GM21786 (cell line): ENCODE measurements at regions not wholly inside any gene's neighbourhood (a gene's known extent, or its start where the extent isn't known, plus 50 kb on each side); places are given as distances from the start of the nearest gene placed in this dataset.
"Not testable (repeated sequence)": the region's sequence is repeated elsewhere in the genome, so short reads cannot be mapped to it uniquely, and the experiment has no call there.

ENCODE experiments used
- ATAC-seq: cut with Tn5 transposase; IDR thresholded peaks from one replicate; pipeline ENCODE4 v1.9.1; 2021; ENCODE audit not compliant: unreplicated experiment

DNA sequence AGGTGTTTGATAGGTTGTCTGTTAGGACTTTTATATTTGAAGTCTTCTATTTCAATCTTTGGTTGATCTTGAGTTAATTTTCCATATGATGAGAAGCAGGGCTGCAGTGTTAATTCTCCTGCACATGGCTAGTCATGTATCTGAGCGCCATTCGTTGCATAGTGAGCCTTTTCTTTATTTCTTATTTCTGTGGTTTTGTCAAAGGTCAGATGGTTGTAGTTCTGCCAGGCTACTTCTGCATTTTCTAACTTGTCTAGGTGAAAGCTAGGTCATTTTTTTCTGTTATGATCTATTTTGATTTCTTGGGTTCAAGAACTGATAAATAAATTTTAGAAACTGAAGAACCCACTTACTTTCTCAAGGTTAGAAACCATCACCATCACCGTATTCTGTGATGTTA, 56.7 kb downstream of the CCDC74A start:
- no peak for ATAC-seq

DNA sequence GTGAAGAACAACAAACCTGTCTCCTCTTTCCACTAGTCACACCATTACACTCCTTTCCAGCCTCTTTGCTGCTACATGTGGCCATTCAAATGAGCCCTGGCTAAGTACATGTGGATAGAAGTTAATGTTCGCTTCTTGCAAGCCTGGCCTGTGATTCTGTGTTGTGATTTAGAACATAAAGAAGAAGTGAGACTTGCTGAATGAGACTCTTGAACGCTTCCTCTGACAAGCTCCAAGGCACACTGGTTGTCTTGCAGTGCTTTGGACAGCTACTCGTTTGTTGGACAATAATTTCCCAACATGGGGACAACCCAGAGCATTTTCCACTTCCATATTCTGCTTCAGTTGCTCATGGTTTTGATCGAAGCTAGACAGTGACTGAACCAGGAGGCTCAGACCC, 57.3 kb downstream of the CCDC74A start:
- peak; percentile 51 for ATAC-seq

DNA sequence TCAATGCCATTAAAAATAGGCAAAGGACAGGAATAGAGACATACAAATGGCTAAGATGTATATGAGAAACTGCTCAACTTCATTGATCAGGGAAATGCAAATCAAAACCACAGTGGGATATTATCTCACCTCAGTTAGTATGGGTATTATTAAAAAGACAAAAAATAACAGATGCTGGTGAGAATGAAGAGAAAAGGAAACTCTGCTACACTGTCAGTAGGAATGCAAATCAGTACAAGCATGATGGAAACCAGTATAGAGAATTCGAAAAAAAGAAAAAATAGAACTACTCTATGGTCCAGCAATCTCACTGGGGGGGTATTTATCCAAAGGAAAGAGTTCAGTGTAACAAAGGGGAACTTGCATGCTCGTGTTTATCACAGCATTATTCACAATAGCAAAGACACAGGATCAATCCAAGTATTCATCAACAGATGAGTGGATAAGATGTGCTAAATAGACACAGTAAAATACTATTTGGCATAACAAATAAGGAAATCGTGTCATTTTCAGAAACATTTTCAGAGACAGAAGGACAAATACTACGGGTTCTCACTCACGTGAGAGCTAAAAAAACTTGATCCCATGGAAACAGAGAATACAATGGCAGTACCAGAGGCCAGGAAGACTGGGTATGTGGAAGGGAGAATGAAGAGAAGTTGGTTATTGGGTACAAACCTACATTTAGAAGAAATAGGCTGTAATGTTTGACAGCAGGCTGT, 60.6 kb downstream of the CCDC74A start:
- ATAC-seq, result peak; percentile 75

DNA sequence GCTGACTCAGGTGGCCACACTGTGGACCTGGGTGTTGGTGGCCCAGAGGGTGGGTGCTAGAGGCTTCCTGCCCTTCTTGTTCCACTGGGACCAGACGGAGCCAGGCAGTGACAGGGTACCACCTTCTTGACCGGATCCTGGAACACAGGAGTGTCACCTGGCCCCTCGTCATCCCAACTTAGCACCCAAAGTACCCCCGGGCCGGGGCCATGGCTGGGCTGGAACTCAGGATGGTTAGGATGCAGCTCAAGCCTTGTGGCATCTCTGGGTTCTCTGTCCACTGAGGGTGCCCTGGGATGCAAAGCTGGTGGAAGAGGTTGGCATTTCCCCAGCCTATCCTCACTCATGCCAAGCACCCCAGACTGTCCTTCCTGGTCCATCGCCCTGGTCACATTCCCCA, 61.4 kb downstream of the CCDC74A start:
- ATAC-seq, result not testable (repeated sequence)

DNA sequence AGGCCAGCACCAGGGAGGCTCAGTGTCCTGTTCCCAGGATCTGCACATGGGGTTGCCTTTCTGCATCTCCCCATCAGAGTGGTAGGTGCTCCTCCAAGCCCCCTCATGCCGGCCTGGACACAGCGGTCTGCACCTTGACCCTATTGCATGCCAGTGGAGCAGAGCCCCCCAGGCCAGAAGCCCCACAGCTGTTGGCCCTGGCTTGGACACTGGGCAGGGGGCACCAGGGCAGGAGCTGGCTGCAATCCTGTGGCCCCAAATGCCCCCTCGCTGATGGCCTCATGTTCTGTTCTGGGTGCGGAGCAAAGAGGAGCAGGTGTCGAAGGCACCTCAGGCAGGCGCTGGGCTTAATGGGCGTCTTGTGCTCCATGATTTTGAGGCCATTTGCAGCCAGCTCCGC, 62.7 kb downstream of the CCDC74A start:
- ATAC-seq, result no peak

DNA sequence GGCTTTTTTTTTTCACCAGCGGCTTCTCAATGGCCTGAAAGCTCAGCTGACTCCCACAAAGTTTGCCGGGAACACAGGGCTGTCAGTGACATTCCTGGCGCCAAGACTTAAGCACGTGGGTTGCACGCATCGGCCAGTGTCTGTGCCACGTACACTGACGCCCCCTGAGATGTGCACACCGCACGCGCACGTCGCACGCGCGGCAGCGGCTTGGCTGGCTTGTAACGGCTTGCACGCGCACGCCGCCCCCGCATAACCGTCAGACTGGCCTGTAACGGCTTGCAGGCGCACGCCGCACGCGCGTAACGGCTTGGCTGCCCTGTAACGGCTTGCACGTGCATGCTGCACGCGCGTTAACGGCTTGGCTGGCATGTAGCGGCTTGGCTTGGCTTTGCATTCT, 63.2 kb downstream of the CCDC74A start:
- ATAC-seq, result no peak

DNA sequence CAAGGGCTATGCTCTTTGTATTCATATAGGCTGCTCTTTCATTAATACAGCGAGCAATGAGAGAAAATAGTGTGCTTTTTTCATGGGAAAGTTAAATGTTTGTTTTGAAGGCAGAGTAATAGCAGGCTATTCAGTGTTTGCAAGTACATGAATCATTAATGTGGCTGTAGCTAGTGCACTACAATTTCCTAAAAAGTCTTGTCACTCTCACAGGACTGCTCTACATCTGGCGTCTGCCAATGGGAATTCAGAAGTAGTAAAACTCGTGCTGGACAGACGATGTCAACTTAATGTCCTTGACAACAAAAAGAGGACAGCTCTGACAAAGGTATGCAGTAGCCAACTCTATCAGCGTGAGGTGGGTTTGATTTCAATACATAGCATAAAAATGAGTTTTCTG, 68.9 kb downstream of the CCDC74A start:
- ATAC-seq, result not testable (repeated sequence)

DNA sequence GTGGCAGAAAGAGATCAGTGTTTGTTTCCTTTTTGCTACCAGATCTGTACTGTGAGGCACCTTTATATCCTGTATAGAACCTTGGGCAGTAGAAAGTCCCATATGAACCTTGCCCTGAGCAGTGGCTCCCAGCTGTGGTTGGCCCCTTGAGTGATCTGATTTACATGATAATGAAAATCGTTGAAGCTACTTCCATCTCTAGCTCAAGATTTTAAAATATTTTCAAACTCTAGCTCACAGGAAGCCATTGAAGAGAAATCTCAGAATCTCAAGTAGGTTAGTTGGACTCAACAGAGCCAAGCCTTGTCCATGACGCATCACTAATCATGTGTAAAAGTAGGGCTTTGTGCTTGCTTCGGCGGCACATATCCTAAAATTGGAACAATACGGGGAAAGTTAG, 74.8 kb downstream of the CCDC74A start:
- not testable (repeated sequence) for ATAC-seq

DNA sequence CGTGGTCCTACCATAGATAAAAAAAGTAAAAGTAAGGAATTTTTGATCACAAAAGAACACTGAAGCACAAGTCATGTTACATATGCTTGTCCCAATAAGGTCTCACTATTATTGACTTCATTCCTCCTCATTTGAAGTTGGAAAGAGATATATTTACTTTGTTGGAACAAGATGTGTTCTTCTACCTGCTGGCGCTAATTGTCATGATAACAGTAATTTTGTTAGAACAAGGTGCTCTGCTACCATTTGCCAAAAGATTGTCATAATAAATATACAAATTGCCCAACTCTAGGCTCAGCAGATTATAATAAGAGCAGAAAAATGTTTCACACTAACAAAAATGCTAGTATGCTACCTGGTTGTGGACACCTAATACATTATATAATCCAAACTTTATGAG, 77.0 kb downstream of the CCDC74A start:
- not testable (repeated sequence) for ATAC-seq

DNA sequence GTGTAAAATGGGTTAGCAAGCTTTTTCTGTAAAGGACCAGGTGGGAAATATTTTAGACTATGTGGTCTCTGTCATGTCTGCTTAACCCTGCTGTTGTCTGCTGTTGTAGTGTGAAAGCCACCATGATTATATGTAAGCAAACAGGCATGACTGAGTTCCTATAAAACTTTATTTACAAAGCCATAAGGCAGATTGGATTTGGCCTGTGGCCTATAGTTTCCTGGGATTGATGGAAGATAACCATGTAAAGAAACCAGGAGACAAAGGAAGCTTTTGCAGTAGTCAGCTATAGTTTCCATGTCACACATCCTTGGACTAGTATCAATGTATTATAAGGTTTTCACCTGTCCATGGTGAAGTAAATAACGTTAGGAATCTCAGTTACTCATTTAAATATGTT, 78.7 kb downstream of the CCDC74A start:
- not testable (repeated sequence) for ATAC-seq

DNA sequence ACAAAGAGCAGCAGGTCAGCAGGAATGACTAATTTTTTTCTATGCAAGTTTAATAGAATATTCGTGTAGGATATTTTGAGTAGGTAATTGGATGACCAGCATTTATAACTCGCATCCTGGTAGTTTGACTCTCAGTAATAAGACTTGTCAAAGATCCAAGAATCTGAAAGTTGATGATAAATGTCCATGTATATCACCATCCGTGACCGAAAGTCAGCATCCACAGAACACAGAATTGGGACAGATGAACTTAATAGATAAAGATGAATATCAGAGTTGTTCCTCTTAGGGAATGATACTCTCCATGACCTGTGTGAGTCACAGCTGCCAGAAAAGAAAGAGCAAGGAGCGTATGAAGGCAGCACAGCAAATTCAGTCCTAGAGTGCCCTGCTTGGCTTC, 79.4 kb downstream of the CCDC74A start:
- not testable (repeated sequence) for ATAC-seq

DNA sequence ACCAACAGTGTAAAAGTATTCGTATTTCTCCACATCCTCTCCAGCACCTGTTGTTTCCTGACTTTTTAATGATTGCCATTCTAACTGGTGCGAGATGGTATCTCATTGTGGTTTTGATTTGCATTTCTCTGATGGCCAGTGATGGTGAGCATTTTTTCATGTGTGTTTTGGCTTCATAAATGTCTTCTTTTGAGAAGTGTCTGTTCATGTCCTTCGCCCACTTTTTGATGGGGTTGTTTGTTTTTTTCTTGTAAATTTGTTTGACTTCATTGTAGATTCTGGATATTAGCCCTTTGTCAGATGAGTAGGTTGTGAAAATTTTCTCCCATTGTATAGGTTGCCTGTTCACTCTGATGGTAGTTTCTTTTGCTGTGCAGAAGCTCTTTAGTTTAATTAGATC, 86.9 kb downstream of the CCDC74A start:
- not testable (repeated sequence) for ATAC-seq

DNA sequence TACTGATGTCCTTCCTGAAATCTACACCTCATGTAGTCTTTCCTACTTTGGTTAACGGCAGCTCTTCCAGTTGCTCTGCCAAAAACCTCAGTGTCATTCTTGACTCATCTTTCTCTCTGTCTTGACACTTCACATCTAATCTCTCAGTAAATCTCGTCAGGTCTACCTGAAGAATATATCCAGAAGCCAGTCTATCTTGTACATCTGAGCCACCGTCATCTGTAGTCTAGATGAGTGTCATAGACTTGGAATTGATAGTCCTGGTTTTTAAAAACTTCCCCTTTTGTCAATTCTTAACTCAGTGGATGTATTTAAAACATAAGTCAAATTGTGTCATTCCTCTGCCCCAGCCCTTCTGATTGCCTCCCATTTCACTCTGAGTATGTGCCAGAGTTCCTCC, 90.6 kb downstream of the CCDC74A start:
- ATAC-seq, result not testable (repeated sequence)

DNA sequence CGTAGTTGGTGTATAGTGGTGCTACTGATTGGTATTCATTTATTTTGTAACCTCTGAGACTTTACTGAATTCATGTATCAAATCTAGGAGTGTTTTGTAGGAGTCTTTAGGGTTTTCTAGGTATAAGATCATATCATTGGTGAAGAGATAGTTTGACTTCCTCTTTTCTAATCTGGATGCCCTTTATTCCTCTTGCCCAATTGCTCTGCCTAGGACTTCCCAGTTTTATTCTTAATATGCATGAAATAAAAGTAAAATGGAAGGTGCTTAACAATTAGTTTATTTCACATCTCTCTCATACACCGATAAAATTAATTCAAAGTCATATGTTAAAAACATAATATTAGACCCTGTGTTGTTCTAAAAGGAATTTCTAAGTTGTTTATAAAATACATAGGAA, 95.2 kb downstream of the CCDC74A start:
- not testable (repeated sequence) for ATAC-seq

DNA sequence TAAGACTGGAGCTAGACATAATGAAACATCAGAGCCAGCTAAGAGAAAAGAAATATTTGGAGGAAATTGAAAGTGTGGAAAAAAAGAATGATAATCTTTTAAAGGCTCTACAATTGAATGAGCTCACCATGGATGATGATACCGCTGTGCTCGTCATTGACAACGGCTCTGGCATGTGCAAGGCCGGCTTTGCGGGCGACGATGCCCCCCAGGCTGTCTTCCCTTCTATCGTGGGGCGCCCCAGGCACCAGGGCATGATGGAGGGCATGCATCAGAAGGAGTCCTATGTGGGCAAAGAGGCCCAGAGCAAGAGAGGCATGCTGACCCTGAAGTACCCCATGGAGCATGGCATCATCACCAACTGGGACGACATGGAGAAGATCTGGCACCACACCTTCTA, 98.3 kb downstream of the CCDC74A start:
- not testable (repeated sequence) for ATAC-seq

DNA sequence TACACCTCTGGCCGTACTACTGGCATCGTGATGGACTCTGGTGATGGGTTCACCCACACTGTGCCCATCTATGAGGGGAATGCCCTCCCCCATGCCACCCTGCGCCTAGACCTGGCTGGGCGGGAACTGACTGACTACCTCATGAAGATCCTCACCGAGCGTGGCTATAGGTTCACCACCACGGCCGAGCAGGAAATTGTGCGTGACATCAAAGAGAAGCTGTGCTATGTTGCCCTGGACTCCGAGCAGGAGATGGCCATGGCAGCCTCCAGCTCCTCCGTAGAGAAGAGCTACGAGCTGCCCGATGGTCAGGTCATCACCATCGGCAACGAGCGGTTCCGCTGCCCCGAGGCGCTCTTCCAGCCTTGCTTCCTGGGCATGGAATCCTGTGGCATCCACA, 98.9 kb downstream of the CCDC74A start:
- not testable (repeated sequence) for ATAC-seq

DNA sequence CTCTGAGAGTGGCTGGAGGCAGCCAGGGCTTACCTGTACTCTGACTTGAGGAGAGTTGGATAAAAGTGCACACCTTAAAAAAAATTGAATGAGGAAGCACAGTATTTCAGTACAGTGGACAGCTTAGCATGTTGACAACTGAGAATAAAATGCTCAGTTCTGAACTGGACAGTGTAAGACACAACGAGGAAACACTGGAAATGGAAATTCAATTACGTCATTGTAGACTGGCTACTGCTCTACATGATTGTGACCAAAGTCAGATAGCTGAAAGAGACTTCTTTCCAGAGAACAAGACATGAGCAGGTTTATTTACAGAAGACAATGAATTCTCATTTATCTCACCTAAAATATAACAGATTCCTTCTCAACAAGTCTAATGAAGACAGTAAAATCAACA, 100.1 kb downstream of the CCDC74A start:
- ATAC-seq, result not testable (repeated sequence)

DNA sequence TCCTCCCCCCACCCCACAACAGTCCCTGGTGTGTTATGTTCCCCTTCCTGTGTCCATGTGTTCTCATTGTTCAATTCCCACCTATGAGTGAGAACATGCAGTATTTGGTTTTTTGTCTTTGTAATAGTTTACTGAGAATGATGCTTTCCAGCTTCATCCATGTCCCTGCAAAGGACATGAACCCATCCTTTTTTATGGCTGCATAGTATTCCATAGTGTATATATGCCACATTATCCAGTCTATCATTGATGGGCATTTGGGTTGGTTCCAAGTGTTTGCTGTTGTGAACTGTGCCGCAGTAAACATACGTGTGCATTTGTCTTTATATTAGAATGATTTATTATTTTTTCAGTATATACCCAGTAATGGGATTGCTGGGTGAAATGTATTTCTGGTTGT, 104.0 kb downstream of the CCDC74A start:
- ATAC-seq, result not testable (repeated sequence)

DNA sequence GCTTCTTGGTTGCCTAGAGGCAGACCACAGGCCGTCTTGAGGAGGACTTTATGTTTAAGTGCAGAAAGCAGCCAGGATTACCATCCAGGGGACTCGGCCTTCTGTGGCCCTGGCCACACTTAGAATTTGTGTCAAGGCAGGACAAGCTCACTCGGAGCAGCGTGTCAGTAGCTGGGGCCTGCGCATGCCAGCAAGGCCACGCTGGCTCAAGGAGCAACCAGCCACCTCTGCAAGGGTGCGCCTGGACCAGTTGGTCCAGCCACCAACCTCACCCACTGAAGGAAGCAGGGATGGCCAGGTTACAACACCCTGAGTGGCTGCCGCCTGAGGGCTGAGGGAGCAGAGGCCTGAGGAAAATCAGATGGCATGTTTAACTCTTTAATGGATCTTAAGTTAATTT, 105.7 kb downstream of the CCDC74A start:
- ATAC-seq, result not testable (repeated sequence)

DNA sequence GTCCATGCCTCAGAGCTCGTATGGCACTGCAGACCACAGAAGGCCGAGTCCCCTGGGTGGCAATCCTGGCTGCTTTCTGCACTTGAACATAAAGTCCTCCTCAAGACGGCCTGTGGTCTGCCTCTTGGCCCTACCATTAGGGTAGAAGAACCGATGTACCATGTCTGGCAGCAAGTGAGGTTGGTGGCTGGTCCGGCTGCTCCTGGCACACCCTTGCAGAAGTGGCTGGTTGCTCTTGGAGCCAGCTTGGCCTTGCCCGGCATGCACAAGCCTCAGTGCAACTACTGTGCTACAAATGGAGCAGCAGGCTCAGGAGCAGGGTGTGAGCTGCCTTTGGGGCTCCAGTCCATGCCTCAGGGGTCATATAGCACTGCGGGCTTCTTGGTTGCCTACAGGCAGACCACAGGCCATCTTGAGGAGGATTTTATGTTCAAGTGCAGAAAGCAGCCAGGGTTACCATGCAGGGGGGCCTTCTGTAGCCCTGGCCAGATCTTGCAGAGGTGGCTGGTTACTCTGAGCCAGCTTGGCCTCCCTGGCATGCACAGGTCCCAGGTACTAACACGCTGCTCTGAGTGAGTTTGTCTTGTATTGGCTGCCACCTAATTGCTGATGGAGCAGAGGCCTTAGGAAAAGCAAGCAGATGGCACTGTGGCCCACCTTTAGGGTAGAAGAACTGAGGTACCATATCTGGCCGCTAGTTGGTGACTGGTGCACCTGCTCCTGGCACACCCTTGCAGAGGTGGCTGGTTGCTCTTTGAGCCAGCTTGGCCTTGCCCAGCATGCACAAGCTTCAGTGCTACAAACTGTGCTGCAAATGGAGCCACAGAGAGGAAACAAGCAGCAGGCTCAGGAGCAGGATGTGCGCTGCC, 106.4 kb downstream of the CCDC74A start:
- ATAC-seq, result not testable (repeated sequence)

DNA sequence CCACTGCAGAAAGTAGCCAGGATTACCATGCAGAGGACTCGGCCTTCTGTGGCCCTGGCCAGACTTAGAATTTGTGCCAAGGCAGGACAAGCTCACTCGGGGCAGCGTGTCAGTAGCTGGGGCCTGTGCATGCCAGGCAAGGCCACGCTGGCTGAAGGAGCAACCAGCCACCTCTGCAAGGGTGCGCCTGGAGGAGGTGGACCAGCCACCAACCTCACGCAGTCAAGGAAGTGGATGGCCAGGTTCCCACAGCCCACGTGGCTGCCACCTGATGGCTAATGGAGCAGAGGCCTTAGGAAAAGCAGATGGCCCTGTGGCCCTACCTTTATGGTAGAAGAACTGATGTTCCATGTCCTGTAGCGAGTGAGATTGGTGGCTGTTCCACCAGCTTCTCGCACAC, 107.9 kb downstream of the CCDC74A start:
- no peak for ATAC-seq

DNA sequence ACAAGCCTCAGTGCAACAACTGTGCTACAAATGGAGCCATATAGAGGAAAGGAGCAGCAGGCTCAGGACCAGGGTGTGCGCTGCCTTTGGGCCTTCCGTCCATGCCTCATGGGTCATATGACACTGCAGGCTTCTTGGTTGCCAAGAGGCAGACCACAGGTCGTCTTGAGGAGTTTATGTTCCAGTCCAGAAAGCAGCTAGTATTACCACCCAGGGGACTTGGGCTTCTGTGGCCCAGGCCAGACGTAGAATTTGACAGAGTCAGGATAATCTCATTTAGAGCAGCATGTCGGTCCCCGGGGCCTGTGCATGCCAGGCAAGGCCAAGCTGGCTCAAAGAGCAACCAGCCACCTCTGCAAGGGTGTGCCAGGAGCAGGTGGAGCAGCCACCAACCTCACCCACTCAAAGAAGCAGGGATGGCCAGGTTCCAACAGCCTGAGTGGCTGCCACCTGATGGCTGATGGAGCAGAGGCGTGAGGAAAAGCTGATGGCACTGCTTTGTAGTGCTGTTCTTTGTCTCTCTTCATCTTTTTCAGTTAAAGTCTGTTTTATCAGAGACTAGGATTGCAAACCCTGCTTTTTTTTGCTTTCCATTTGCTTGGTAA, 109.1 kb downstream of the CCDC74A start:
- ATAC-seq, result not testable (repeated sequence)
